B cell (primary cell): ENCODE measurements at regions not wholly inside any gene's neighbourhood (a gene's known extent, or its start where the extent isn't known, plus 50 kb on each side); places are given as distances from the start of the nearest gene placed in this dataset.

Source experiments
- ATAC-seq: fragments of 200-7000 bp; cut with Tn5 transposase; one replicate; pipeline ENCODE4 v1.10.0; 2021; ENCODE audit warnings: low read depth, mild to moderate bottlenecking, moderate number of reproducible peaks, moderate library complexity
- CTCF ChIA-PET: fragments of 350-600 bp; sonication (Branson Sonifier 250); formaldehyde crosslinking; loops from one replicate; lab custom pipeline; 2021; ENCODE audit warnings: antibody characterized with exemption, inconsistent platforms; lab: Charles Lee
- POLR2A ChIA-PET: fragments of 350-600 bp; sonication (Branson Sonifier 250); formaldehyde crosslinking; loops from one replicate; lab custom pipeline; 2021; ENCODE audit warnings: antibody characterized with exemption; lab: Charles Lee
- DNase-seq: peaks from one replicate; pipeline ENCODE4 v3.0.0; 2013
- H2AFZ ChIP-seq: 2 replicates; pipeline ENCODE4 v1.6.1; 2012; ENCODE audit warnings: mild to moderate bottlenecking, low read depth, low read length; ENCODE audit not compliant: insufficient read depth, poor library complexity, severe bottlenecking
- H3K27ac ChIP-seq, 2 donors: 1 replicate in 1 of 2; 2 replicates in 1 of 2; pipeline ENCODE4 v1.5.1; 2012 to 2013; ENCODE audit warnings: low read length in 2 of 2, mild to moderate bottlenecking in 2 of 2, moderate library complexity in 1 of 2
- H3K27me3 ChIP-seq, 4 experiments: fragments of 200-600 bp in 1 of 4; sonication (generic) in 1 of 4; replicated peaks in 1 of 4; 1 replicate in 2 of 4; 2 replicates in 2 of 4; pipeline versions ENCODE4 v1.6.1 to v1.7.0; 2013 to 2016; ENCODE audit warnings: low read length in 3 of 4, mild to moderate bottlenecking in 2 of 4, mixed read lengths in 1 of 4, moderate library complexity in 1 of 4; ENCODE audit not compliant: insufficient read depth in 4 of 4, control insufficient read depth in 3 of 4; ENCODE audit errors: control extremely low read depth in 1 of 4
- H3K36me3 ChIP-seq, 2 experiments: replicated peaks in 1 of 2; 1 replicate in 1 of 2; 2 replicates in 1 of 2; pipeline versions ENCODE4 v1.6.1 to v1.7.1; 2013; ENCODE audit warnings: low read length in 1 of 2; ENCODE audit not compliant: insufficient read depth in 2 of 2, control insufficient read depth in 1 of 2; ENCODE audit errors: control extremely low read depth in 1 of 2, extremely low read depth in 1 of 2
- H3K4me1 ChIP-seq, 2 donors: fragments of 200-600 bp in 1 of 2; sonication (generic) in 1 of 2; 1 replicate in 1 of 2; 2 replicates in 1 of 2; pipeline versions ENCODE4 v1.5.1 to v1.6.1; 2013 to 2017; ENCODE audit warnings: low read length in 2 of 2; ENCODE audit not compliant: control insufficient read depth in 2 of 2, insufficient read depth in 2 of 2
- H3K4me2 ChIP-seq: replicated peaks from 2 replicates; pipeline ENCODE3; 2012; ENCODE audit warnings: mild to moderate bottlenecking, low read depth, low read length; ENCODE audit not compliant: poor library complexity, severe bottlenecking
- H3K4me3 ChIP-seq, 5 experiments: fragments of 200-600 bp in 1 of 5; sonication (generic) in 1 of 5; 1 replicate in 3 of 5; 2 replicates in 2 of 5; pipeline versions ENCODE4 v1.5.1 to v1.7.0; 2011 to 2016; ENCODE audit warnings: low read length in 4 of 5, mild to moderate bottlenecking in 4 of 5, low read depth in 2 of 5, control low read depth in 1 of 5, moderate library complexity in 1 of 5; ENCODE audit not compliant: insufficient read depth in 1 of 5; ENCODE audit errors: control extremely low read depth in 1 of 5, extremely low read depth in 1 of 5
- H3K79me2 ChIP-seq: fragments of 200-600 bp; sonication (generic); one replicate; pipeline ENCODE4 v1.6.0; 2016; ENCODE audit warnings: low read length; ENCODE audit not compliant: control insufficient read depth, insufficient read depth
- H3K9ac ChIP-seq: fragments of 200-600 bp; sonication (generic); 2 replicates; pipeline ENCODE4 v1.6.1; 2017; ENCODE audit warnings: mild to moderate bottlenecking, low read length, moderate library complexity
- H3K9me3 ChIP-seq, 3 donors: one replicate each; pipeline versions ENCODE4 v1.6.1 to v1.7.1; 2013; ENCODE audit warnings: low read length in 2 of 3; ENCODE audit not compliant: control insufficient read depth in 2 of 3, insufficient read depth in 1 of 3; ENCODE audit errors: control extremely low read depth in 1 of 3
- H4K20me1 ChIP-seq: 2 replicates; pipeline ENCODE4 v1.6.0; 2012; ENCODE audit warnings: mild to moderate bottlenecking, low read length; ENCODE audit not compliant: insufficient read depth, control insufficient read depth, poor library complexity, severe bottlenecking
- H3K27ac Mint-ChIP-seq: one replicate; pipeline ENCODE4 v1.8.0; 2021; ENCODE audit warnings: mixed read lengths
- H3K27me3 Mint-ChIP-seq: one replicate; pipeline ENCODE4 v1.8.0; 2021; ENCODE audit warnings: mixed read lengths
- H3K4me1 Mint-ChIP-seq: one replicate; pipeline ENCODE4 v1.8.0; 2021; ENCODE audit warnings: mixed read lengths
- H3K4me3 Mint-ChIP-seq: one replicate; pipeline ENCODE4 v1.8.0; 2021; ENCODE audit warnings: mixed read lengths
- H3K9me3 Mint-ChIP-seq: one replicate; pipeline ENCODE4 v1.8.0; 2022; ENCODE audit warnings: mixed read lengths; ENCODE audit not compliant: insufficient read depth
- EZH2 ChIP-seq: IDR thresholded peaks from 2 replicates; pipeline ENCODE4 v1.6.1; 2012; ENCODE audit warnings: borderline replicate concordance, low read depth, mild to moderate bottlenecking, moderate library complexity, low read length; ENCODE audit not compliant: insufficient read depth, poor library complexity, severe bottlenecking
- WGBS: methylation state at CpG from one replicate; pipeline ENCODE4 v1.1.5; 2013; ENCODE audit warnings: missing lambda C conversion rate; ENCODE audit not compliant: insufficient coverage; 5-methylcytosine and 5-hydroxymethylcytosine counted together
- intact Hi-C: fragments of 100-400 bp; cut with micrococcal nuclease; formaldehyde crosslinking; loops from one replicate; pipeline ENCODE4 v1.10.0; 2022
- TF ChIP-seq, protein P1 (sequence below): fragments of 200-600 bp; IDR thresholded peaks from one replicate; pipeline ENCODE4 v1.8.0; 2022; ENCODE audit warnings: antibody characterized with exemption, mild to moderate bottlenecking

GRCh38 chr13:73166204-73166603, 107.4 kb downstream of the KLF5 start:
- WGBS, result 88% methylated on average over 2 of the region's 2 CpGs
- CTCF ChIA-PET, result no interaction called here

DNA sequence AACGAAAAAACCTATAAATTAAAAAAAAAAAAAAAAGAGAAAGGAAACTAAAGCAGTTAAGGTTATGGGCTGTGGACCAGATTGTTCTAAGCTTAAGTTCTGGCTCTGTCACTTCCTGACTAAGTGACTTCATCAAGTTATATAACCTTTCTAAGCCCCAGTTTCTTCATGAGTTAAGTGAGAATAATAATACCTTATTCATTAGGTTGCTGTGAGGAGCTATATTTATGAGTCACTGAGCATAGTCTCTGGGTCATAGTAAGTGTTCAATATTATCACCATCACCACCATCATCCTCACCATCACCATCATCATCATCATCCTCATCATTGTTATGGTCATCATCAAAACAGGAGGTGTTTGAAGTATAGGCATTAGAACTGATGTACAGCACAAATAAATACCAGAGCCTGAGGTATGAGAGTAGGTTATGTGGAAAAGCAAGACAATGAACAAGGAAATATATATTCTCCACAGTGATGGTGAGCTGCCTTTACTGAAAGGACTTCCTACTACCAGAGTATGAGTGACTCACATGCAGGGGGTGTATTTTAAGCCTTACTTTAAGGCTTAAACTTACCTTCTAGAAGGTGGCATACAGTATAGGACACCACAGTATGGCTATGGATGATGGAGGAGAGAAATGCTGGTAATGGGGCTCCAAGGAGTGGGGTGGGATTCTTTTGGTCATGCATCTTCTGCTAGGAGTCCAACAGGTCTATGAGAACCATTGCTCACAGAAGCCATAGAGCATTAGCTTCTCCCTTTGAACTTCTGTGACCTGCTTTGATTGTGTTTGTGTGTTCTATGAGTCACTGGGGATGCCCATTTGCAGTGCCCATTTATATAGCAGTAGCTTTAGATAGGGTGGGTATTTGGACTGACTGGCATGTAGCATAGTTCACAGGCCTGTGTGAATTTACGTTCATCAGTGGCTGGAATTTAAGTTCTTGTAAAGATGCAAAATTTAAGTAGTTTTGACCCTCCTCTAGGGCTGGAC, 104.4 kb downstream of the KLF5 start:
- TF ChIP-seq, protein P1, sequence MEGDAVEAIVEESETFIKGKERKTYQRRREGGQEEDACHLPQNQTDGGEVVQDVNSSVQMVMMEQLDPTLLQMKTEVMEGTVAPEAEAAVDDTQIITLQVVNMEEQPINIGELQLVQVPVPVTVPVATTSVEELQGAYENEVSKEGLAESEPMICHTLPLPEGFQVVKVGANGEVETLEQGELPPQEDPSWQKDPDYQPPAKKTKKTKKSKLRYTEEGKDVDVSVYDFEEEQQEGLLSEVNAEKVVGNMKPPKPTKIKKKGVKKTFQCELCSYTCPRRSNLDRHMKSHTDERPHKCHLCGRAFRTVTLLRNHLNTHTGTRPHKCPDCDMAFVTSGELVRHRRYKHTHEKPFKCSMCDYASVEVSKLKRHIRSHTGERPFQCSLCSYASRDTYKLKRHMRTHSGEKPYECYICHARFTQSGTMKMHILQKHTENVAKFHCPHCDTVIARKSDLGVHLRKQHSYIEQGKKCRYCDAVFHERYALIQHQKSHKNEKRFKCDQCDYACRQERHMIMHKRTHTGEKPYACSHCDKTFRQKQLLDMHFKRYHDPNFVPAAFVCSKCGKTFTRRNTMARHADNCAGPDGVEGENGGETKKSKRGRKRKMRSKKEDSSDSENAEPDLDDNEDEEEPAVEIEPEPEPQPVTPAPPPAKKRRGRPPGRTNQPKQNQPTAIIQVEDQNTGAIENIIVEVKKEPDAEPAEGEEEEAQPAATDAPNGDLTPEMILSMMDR, result no peak
- no peak for TF ChIP-seq EZH2
- Mint-ChIP-seq H3K4me1 (no peaks in the 10 kb centered on the region), H3K4me3 (no peak overlapping the region), H3K9me3 (peaks cover 2% of the 10 kb centered on the region), H3K27me3 (no peaks in the 10 kb centered on the region), H3K27ac (no peak overlapping the region)
- POLR2A ChIA-PET, result no interaction called here
- 80% methylated on average over 1 of the region's 2 CpGs for WGBS
- Histone ChIP-seq H3K9me3 (peaks cover 0 to 1% (median 0%) of the 10 kb centered on the region in 3 donors), H3K4me3 (no peak overlapping the region), H3K36me3 (no peaks in the 10 kb centered on the region), H4K20me1 (no peaks in the 10 kb centered on the region), H3K27ac (no peak overlapping the region), H3K4me2 (no peak overlapping the region), H3K9ac (no peak overlapping the region), H2AFZ (no peak overlapping the region), H3K27me3 (no peaks in the 10 kb centered on the region), H3K79me2 (no peaks in the 10 kb centered on the region), H3K4me1 (no peaks in the 10 kb centered on the region)
- ATAC-seq, result no peak
- CTCF ChIA-PET, result no interaction called here
- no peak for DNase-seq
- intact Hi-C loops, result no loop called here

More at GRCh38 chr13:73166204-73166603, 107.4 kb downstream of the KLF5 start:
- Histone ChIP-seq H3K27me3 (no peaks in the 10 kb centered on the region), H3K36me3 (no peaks in the 10 kb centered on the region), H3K27ac (no peak overlapping the region), H2AFZ (no peak overlapping the region), H3K9me3 (no peaks in the 10 kb centered on the region), H3K4me3 (no peak overlapping the region), H4K20me1 (no peaks in the 10 kb centered on the region), H3K9ac (no peak overlapping the region), H3K4me1 (no peaks in the 10 kb centered on the region), H3K4me2 (no peak overlapping the region), H3K79me2 (no peaks in the 10 kb centered on the region)
- H3K9me3 Mint-ChIP-seq, result peaks cover 2% of the 10 kb centered on the region
- POLR2A ChIA-PET, result no interaction called here
- no peaks in the 10 kb centered on the region for H3K4me1 Mint-ChIP-seq
- H3K4me3 Mint-ChIP-seq, result no peak overlapping the region
- H3K27me3 Mint-ChIP-seq, result no peaks in the 10 kb centered on the region
- TF ChIP-seq, protein P1, result no peak
- no peak for TF ChIP-seq EZH2
- DNase-seq (no peak), ATAC-seq (no peak)
- intact Hi-C loops, result no loop called here
- H3K27ac Mint-ChIP-seq, result no peak overlapping the region
